GM10266 (cell line): ENCODE measurements at regions not wholly inside any gene's neighbourhood (a gene's known extent, or its start where the extent isn't known, plus 50 kb on each side); places are given as distances from the start of the nearest gene placed in this dataset.

Source experiments
- DNase-seq: peaks from one replicate; pipeline ENCODE4 v3.0.0; 2012; ENCODE audit errors: extremely low spot score
- TF ChIP-seq, protein P1 (sequence below): IDR thresholded peaks from 2 replicates; pipeline ENCODE4 v1.5.1; 2012; ENCODE audit warnings: mild to moderate bottlenecking, low read depth; ENCODE audit not compliant: control insufficient read depth, insufficient read depth; ENCODE audit errors: missing control alignments

DNA sequence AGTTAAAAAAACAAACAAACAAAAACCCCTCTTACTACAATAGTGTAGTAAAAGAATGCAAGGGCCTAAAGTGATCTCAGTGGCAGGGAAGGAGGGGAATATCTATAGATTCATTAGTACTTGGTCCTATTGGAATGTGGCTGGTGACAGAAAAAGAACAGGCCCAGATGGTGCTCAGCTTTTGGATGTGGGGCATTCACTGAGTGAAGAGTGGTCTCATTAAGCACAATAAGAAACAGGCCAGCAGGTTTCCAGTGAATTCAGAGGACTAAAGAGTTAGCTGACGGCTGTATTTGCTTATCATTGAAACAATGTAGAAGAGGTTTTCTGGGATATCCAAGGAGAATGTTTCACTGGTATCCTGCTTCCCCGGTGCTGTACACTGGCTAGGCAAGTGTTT lies 243.8 kb upstream of the HHIP start:
- no peak for DNase-seq
- TF ChIP-seq, protein P1, sequence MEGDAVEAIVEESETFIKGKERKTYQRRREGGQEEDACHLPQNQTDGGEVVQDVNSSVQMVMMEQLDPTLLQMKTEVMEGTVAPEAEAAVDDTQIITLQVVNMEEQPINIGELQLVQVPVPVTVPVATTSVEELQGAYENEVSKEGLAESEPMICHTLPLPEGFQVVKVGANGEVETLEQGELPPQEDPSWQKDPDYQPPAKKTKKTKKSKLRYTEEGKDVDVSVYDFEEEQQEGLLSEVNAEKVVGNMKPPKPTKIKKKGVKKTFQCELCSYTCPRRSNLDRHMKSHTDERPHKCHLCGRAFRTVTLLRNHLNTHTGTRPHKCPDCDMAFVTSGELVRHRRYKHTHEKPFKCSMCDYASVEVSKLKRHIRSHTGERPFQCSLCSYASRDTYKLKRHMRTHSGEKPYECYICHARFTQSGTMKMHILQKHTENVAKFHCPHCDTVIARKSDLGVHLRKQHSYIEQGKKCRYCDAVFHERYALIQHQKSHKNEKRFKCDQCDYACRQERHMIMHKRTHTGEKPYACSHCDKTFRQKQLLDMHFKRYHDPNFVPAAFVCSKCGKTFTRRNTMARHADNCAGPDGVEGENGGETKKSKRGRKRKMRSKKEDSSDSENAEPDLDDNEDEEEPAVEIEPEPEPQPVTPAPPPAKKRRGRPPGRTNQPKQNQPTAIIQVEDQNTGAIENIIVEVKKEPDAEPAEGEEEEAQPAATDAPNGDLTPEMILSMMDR = no peak

DNA sequence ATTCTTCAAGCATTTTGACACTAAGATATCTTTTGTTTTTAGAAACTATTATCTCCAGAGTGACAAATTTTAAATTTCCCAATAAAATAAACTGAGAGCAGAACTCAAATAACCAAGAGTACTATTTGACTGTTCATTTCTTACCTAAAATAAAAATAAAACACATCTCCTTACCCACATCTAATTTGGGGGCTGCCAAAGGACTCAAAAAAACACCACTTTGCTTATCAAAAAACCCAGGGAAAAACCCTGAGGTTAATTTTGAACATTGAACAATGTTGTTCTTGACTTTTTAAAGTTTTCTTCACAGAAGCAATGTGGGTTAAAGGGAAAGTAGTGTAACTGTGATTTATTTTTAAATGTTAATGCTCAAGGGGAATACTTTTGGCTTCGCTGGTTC lies 243.0 kb upstream of the HHIP start:
- TF ChIP-seq, protein P1 = no peak
- no peak for DNase-seq

DNA sequence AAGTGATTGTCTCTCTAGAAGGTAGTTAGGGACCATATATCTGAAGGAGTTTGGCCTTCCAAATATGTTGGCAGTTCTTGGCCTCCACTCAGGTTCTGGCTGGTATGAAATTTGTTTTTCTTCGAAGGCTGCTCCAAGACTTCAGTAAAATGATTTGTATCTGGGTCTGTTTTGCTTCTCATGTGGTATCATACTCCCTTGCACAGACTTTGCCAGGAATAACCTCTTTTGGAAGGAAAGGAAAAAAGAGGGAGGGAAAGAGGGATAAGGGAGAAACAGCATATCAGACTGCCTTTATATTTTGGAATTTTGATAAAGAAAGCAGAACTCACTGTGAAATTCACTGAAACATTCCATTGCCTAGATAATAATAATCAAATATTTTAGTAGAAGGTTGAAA lies 242.1 kb upstream of the HHIP start:
- no peak for DNase-seq
- TF ChIP-seq, protein P1 = no peak

DNA sequence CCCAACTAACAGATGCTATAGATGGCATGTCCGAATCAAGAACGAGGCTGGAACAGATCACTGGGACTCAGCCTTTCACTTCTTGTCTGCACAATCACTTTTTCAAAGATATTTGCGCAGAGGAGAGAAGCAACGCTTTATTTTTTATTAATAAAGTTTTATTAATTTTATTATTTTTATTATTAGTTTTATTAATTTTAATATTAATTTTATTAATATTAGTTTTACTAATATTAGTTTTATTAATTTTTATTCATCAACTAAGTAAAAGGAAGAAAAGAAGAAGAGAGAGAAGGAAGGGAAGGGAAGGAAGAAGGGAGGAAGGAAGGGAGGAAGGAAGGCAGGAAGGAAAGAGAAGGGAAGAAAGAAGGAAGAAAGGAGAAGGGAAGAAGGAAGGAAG lies 236.4 kb upstream of the HHIP start:
- DNase-seq = no peak
- TF ChIP-seq, protein P1 = no peak

DNA sequence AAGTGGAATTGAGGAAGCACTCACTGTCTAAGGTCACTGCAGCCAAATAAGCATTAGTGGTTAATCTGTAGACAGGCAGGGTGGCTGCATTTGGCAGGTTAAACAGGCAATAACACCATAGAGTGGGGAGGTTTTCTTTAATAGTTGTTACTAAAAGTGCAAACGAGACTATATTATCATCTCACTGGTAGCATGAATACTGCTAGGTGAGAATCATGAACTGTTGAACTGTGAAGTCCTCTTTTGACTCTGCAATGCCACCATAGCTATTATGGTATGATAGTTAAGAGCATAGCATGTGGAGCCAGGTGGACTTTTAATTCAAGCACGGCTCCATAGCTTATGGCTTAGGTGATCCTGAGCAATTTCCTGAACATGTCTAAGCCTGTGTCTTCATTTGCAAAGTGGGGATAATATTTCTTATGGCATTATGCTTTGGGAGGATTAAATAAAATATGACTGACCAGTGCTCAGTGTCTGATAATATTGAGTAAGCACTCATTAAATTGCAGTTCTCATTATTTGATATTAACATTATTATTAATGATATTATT lies 235.6 kb upstream of the HHIP start:
- no peak for DNase-seq
- TF ChIP-seq, protein P1 = no peak

DNA sequence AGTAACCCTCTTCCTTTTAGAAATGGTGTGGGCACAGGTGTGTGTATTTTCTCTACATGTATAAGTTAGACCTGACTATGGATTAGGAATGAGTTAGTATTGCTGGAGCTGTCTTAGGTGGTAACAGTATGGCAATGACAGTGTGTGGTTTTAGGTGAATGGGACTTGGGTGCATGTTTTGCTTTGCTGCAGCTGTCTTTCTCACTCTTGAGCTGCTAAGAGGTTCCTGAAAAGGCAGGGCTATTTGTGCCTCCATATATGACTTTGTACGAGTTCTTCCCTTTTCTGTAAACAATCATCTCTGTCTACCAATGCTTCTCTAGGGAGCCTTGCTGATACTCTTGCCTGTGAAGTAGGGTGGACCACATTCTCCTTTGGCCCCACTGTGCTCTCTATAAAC lies 234.8 kb upstream of the HHIP start:
- TF ChIP-seq, protein P1 = no peak
- DNase-seq = no peak

DNA sequence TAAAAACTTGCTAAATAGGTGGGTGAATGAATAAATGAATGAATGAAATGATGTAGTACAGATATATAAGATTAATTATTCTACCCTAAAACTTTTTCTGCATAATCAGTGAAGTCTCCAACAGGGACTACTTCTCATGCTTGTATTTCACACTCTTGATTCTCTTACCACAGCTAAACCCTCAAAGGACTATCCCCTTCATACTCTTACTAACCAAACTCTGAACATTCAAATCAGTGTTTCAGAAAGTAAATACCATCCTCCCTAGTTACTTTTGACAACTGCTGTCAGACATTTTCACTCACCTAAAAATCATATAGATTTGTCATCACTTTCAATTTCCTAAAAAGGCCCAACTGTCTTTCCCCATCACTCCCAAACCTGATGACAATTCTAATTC lies 234.3 kb upstream of the HHIP start:
- TF ChIP-seq, protein P1 = no peak
- DNase-seq = no peak
